Osteocyte (in vitro differentiated cells): ENCODE measurements at regions not wholly inside any gene's neighbourhood (a gene's known extent, or its start where the extent isn't known, plus 50 kb on each side); places are given as distances from the start of the nearest gene placed in this dataset.

Experiments
- DNase-seq: peaks from one replicate; pipeline ENCODE4 v3.0.0; 2021; ENCODE audit warnings: mixed read lengths; ENCODE audit not compliant: unreplicated experiment; ENCODE audit errors: extremely low spot score
- H3K27ac Mint-ChIP-seq: one replicate; pipeline ENCODE4 v1.8.0; 2021; ENCODE audit warnings: mild to moderate bottlenecking, mixed read lengths; ENCODE audit not compliant: unreplicated experiment
- H3K27me3 Mint-ChIP-seq: one replicate; pipeline ENCODE4 v1.8.0; 2021; ENCODE audit warnings: mixed read lengths; ENCODE audit not compliant: unreplicated experiment
- H3K36me3 Mint-ChIP-seq: one replicate; pipeline ENCODE4 v1.8.0; 2021; ENCODE audit warnings: mixed read lengths; ENCODE audit not compliant: unreplicated experiment
- H3K4me1 Mint-ChIP-seq: one replicate; pipeline ENCODE4 v1.8.0; 2021; ENCODE audit warnings: mixed read lengths; ENCODE audit not compliant: unreplicated experiment
- H3K4me3 Mint-ChIP-seq: one replicate; pipeline ENCODE4 v1.8.0; 2021; ENCODE audit warnings: mild to moderate bottlenecking, moderate library complexity, mixed read lengths; ENCODE audit not compliant: unreplicated experiment
- H3K9me3 Mint-ChIP-seq: one replicate; pipeline ENCODE4 v1.8.0; 2021; ENCODE audit warnings: mixed read lengths; ENCODE audit not compliant: unreplicated experiment
- TF ChIP-seq, protein P1 (sequence below): fragments of 200-600 bp; sonication (generic); IDR thresholded peaks from 2 replicates; pipeline ENCODE4 v1.5.0; 2021; ENCODE audit warnings: antibody characterized with exemption, mild to moderate bottlenecking, moderate library complexity

DNA sequence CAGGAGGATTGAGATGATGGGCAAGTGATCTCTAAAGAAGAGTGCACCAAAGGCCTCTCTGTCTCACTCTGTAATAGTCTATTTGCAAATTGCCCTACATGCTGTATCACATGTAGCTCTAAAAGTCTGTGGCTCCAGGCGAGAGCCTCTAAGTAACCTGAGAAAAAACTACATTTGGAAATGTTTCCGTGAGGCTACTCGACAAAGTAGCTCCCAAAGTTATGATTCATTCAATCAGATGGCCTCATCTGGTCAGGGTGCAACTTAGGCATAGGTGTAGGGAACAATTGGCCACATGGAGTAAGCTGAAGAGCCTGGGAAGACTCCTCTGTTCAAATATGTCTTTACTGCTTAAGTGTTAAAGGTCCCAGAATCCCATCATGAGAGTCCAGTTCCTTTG is 155.4 kb upstream of the PLEKHG7 start:
- H3K27me3 Mint-ChIP-seq, result no peaks in the 10 kb centered on the region
- no peak overlapping the region for H3K27ac Mint-ChIP-seq
- H3K4me3 Mint-ChIP-seq, result no peak overlapping the region
- peaks cover 2% of the 10 kb centered on the region for H3K4me1 Mint-ChIP-seq
- TF ChIP-seq, protein P1, sequence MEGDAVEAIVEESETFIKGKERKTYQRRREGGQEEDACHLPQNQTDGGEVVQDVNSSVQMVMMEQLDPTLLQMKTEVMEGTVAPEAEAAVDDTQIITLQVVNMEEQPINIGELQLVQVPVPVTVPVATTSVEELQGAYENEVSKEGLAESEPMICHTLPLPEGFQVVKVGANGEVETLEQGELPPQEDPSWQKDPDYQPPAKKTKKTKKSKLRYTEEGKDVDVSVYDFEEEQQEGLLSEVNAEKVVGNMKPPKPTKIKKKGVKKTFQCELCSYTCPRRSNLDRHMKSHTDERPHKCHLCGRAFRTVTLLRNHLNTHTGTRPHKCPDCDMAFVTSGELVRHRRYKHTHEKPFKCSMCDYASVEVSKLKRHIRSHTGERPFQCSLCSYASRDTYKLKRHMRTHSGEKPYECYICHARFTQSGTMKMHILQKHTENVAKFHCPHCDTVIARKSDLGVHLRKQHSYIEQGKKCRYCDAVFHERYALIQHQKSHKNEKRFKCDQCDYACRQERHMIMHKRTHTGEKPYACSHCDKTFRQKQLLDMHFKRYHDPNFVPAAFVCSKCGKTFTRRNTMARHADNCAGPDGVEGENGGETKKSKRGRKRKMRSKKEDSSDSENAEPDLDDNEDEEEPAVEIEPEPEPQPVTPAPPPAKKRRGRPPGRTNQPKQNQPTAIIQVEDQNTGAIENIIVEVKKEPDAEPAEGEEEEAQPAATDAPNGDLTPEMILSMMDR, result no peak
- no peak for DNase-seq
- H3K36me3 Mint-ChIP-seq, result no peaks in the 10 kb centered on the region
- no peaks in the 10 kb centered on the region for H3K9me3 Mint-ChIP-seq

DNA sequence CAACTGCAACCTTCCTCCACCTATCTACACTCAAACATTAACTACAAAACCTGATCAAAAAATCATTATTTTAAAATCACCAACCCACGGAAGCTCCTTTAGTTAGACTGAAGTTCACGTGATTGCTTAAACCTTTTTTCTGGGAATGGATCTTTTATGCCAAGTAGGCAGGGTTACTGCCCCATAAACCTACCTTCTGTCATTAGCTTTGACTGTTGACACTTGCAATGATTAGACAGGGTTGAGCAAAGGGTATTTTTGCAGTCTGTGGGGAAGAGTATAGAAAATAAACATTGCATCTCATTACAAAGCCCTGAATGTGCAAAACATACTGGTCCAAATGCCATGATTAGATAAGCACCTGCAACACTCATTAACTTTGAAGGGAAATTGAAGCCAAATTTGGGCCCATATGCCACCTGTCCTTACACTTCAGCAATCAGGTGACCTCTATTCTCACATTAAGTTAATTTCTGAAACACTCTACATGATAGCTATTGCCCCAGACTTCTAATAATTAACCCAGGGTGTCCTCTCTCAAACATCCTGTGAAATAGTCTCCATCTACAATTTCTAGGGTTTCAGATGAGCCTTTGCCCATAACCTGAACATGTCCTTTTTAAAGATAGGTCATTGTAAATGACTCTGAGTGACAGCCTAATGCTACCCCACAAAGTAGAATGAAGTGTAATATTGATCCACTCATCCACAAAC is 156.0 kb upstream of the PLEKHG7 start:
- peaks cover 2% of the 10 kb centered on the region for H3K4me1 Mint-ChIP-seq
- H3K36me3 Mint-ChIP-seq, result no peaks in the 10 kb centered on the region
- no peak overlapping the region for H3K4me3 Mint-ChIP-seq
- DNase-seq, result no peak
- TF ChIP-seq, protein P1, result no peak
- H3K9me3 Mint-ChIP-seq, result no peaks in the 10 kb centered on the region
- H3K27ac Mint-ChIP-seq, result no peak overlapping the region
- no peaks in the 10 kb centered on the region for H3K27me3 Mint-ChIP-seq

DNA sequence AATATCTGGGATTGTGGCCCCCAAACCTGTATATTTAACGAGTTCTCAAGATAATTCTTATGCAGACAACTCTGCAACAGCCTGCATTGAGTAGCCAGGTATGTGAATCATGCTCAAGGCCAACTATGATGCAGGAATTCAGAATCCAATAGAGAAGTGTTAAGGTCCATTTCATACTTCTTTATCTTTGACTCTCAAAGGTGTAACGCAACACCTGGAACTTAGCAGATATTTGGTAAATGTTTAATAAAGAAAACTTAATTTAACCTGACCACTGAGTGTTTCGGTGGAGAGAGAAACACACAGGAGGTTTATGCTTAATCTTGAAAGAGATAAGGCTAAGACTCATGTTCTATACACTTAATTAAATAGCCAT is 156.5 kb upstream of the PLEKHG7 start:
- TF ChIP-seq, protein P1, result no peak
- no peaks in the 10 kb centered on the region for H3K9me3 Mint-ChIP-seq
- no peak for DNase-seq
- peaks cover 2% of the 10 kb centered on the region for H3K4me1 Mint-ChIP-seq
- H3K27ac Mint-ChIP-seq, result no peak overlapping the region
- H3K4me3 Mint-ChIP-seq, result no peak overlapping the region
- H3K36me3 Mint-ChIP-seq, result no peaks in the 10 kb centered on the region
- H3K27me3 Mint-ChIP-seq, result no peaks in the 10 kb centered on the region

DNA sequence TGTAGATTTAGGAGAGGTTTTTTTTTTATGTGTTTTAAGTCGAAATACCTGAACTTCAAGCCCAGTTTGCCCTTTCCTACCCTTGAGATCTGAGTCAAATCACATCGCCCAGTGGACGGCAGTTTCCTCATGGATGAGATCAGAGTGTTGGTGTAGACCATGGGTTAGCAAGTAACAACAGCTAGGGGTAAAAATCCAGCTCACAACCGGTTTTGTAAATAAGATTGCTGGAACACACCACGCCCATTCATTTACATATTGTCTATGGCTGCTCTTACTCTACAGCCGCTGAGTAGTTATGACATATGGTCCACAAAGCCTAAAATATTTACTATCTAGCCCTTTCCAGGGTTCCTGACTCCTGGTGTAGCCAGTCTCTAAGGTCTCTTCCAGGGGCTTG is 158.5 kb upstream of the PLEKHG7 start:
- Mint-ChIP-seq H3K4me1 (peaks cover 14% of the 10 kb centered on the region), H3K27ac (no peak overlapping the region), H3K36me3 (no peaks in the 10 kb centered on the region), H3K9me3 (no peaks in the 10 kb centered on the region), H3K4me3 (no peak overlapping the region), H3K27me3 (no peaks in the 10 kb centered on the region)
- TF ChIP-seq, protein P1, result no peak
- DNase-seq, result no peak

DNA sequence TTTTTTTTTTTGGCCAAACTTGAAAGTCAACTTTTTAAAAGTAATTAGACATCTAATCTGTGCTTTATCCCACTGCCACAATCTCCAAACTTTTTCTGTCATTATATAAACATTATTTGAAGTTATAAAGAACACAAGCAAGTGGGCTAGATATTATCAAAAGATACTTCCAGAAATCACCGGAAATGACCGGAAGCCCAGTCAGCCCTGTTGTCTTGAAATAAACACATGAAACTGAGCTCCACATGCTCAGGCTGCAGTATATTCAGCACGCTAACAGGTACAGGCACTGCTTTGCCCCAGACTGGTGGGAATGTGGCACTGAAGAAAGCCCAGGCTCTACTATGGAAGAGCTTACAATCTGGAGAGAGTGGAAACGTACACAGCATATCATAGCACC is 158.9 kb upstream of the PLEKHG7 start:
- no peak overlapping the region for H3K27ac Mint-ChIP-seq
- TF ChIP-seq, protein P1, result no peak
- peaks cover 18% of the 10 kb centered on the region for H3K4me1 Mint-ChIP-seq
- H3K27me3 Mint-ChIP-seq, result no peaks in the 10 kb centered on the region
- DNase-seq, result no peak
- no peaks in the 10 kb centered on the region for H3K36me3 Mint-ChIP-seq
- H3K4me3 Mint-ChIP-seq, result no peak overlapping the region
- no peaks in the 10 kb centered on the region for H3K9me3 Mint-ChIP-seq
